BJ (cell line): ENCODE measurements at regions not wholly inside any gene's neighbourhood (a gene's known extent, or its start where the extent isn't known, plus 50 kb on each side); places are given as distances from the start of the nearest gene placed in this dataset.

ENCODE experiments used
- CTCF ChIA-PET: fragments of 350-600 bp; formaldehyde crosslinking; extraction: SDS; loops from one replicate; lab custom pipeline; 2021; ENCODE audit warnings: antibody characterized with exemption, inconsistent platforms; lab: Yijun Ruan, JAX
- POLR2A ChIA-PET: fragments of 300-600 bp; sonication (Branson Sonifier 250); formaldehyde crosslinking; extraction: SDS; loops from one replicate; lab custom pipeline; 2021; ENCODE audit warnings: antibody characterized with exemption; lab: Charles Lee
- DNase-seq: peaks from one replicate; pipeline ENCODE4 v3.0.0-alpha.2; 2011; ENCODE audit warnings: low read depth
- H3K27me3 ChIP-seq: 2 replicates; pipeline ENCODE4 v1.6.0; 2011; ENCODE audit warnings: low read length; ENCODE audit not compliant: control insufficient read depth, insufficient read depth
- H3K36me3 ChIP-seq: 2 replicates; pipeline ENCODE4 v1.5.1; 2011; ENCODE audit warnings: low read length; ENCODE audit not compliant: control insufficient read depth, insufficient read depth
- H3K4me3 ChIP-seq: 2 replicates; pipeline ENCODE4 v1.5.1; 2011; ENCODE audit warnings: low read depth, mild to moderate bottlenecking, control low read depth, low read length
- TF ChIP-seq, protein P1 (sequence below): IDR thresholded peaks from 2 replicates; pipeline ENCODE4 v1.5.1; 2011; ENCODE audit warnings: low read depth, mild to moderate bottlenecking, control low read depth, inconsistent platforms, low read length, moderate library complexity; ENCODE audit not compliant: insufficient read depth

DNA sequence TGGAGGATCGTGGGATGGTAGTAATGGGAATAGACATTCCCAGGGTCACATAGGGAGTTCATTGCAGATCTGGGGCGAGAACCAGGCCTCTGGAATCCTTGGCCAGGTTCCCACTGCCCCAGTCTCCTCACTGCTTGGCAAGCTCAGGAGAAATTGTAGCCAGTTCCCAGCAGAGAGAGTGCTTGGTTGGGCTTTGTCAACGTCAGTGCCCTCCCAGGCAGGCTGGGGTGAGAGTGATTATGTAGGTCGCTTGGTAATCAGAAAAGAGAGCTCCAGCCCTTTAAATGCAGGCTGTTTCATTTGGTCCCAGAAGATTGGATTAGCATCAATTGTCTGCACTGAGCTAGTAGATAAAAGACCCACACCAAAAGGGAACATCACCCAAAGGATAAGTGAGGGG, 51.8 kb upstream of the GALNT10 start:
- DNase-seq = no peak
- Histone ChIP-seq H3K27me3 (peaks cover 4% of the 10 kb centered on the region), H3K4me3 (no peak overlapping the region), H3K36me3 (no peaks in the 10 kb centered on the region)
- ChIA-PET CTCF (no interaction called here), POLR2A (no interaction called here)
- TF ChIP-seq, protein P1, sequence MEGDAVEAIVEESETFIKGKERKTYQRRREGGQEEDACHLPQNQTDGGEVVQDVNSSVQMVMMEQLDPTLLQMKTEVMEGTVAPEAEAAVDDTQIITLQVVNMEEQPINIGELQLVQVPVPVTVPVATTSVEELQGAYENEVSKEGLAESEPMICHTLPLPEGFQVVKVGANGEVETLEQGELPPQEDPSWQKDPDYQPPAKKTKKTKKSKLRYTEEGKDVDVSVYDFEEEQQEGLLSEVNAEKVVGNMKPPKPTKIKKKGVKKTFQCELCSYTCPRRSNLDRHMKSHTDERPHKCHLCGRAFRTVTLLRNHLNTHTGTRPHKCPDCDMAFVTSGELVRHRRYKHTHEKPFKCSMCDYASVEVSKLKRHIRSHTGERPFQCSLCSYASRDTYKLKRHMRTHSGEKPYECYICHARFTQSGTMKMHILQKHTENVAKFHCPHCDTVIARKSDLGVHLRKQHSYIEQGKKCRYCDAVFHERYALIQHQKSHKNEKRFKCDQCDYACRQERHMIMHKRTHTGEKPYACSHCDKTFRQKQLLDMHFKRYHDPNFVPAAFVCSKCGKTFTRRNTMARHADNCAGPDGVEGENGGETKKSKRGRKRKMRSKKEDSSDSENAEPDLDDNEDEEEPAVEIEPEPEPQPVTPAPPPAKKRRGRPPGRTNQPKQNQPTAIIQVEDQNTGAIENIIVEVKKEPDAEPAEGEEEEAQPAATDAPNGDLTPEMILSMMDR = no peak

DNA sequence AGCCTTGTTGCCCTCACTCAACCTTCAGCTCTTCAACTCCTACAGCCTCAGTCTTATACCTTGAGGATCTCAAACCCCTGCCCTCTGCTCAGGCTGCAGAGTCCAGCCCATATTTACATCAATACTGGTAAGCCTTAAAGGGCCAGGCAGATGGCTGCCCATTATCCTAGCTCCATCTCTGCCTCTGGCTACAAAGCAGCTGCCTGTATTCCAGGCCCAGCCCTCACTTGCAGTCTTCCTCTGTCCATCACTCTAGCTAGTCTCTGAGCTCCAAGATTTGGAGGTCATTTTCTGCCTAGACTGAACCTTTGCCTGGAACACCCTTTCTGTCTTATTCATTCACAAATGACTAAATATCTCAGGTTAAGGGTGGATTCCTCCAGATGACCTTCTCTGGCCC, 50.2 kb upstream of the GALNT10 start:
- TF ChIP-seq, protein P1 = no peak
- CTCF ChIA-PET = no interaction called here
- no peaks in the 10 kb centered on the region for H3K36me3 ChIP-seq
- peaks cover 4% of the 10 kb centered on the region for H3K27me3 ChIP-seq
- no peak overlapping the region for H3K4me3 ChIP-seq
- POLR2A ChIA-PET = no interaction called here
- DNase-seq = no peak
